ENCODE measurements at regions not wholly inside any gene's neighbourhood (a gene's known extent, or its start where the extent isn't known, plus 50 kb on each side); places are given as distances from the start of the nearest gene placed in this dataset.
"Not testable (repeated sequence)": the region's sequence is repeated elsewhere in the genome, so short reads cannot be mapped to it uniquely, and the experiment has no call there.

DNA sequence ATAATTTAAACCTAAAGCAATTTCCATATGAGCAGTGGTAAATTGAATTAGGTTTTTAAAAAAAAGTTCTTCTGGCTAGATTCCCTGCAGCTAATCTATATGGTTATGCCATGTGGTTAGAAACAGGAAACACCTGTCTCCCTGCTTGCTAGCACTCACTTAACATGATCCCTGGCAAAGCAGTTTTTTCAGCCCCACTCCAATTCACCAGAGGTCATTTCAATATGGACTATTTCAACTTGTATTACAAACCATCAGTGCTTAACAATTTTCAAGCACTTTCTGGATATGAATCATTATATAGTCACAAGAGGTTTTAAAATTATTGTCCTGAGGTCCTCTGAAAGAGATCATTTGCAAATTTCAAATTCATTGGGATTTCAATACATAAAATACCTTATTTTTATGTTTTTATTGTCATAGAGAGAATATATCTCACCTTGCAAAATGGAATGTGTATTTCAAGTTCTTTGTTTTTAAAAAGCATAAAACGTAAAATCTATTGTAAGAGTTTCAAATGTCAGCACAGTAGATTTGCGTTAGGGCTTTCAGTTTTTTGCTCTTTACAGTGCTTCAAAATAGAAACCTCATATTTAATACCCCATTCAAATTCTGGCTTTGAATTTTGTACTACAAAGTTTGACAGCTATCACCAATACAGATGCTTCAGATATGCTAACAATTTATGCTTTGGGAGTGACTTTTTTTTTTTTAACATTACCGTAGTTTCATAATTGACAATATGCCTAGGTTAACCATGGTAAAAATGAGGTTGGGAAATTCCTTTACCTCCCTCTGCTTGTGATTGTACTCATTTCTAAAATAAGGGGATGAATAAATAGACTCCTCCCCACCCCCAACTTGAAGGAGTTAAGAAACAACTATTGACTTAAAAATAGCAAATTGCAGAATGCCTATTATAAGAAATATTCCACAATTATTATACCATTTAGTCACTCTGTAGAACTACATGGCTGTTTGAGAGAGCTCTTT, 117.5 kb upstream of the HGF start:
- H3K36me3 Mint-ChIP-seq (ENCODE audit: low read depth): no peaks in the 10 kb centered on the region
- no peak overlapping the region for H3K4me3 Mint-ChIP-seq
- CTCF ChIA-PET: no interaction called here
- POLR2A ChIA-PET: no interaction called here
- no peaks in the 10 kb centered on the region for H3K27me3 Mint-ChIP-seq
- H3K9me3 Mint-ChIP-seq: peaks cover 2% of the 10 kb centered on the region
- H3K27ac Mint-ChIP-seq: no peak overlapping the region
- peaks cover 2% of the 10 kb centered on the region for H3K4me1 Mint-ChIP-seq
- no peak for DNase-seq

DNA sequence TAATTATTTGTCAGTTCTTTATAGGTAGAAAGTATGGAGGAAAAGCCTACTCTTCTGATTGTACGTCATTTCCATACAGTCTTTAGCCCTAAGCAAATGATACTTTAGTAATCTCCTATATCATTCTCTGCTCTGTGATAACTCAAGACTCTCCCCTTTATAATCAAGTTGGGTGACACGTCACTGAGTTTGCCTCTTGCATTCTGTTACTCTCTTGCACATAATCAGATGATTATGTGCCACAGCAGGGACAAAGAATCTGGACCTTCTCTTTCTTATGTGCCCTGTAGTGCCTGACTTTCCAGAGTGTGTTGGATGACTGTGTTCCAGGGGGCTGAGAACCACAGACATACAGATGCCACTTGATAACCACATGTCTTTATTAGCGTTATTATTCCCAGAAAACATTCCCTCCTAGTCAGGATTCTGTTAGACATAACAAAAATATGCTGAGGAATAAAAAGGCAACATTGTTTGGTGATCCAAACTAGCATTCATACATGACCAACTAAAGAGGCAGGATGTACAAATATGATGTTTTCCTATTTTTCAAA, 116.4 kb upstream of the HGF start:
- POLR2A ChIA-PET: no interaction called here
- no peak overlapping the region for H3K27ac Mint-ChIP-seq
- CTCF ChIA-PET: no interaction called here
- no peaks in the 10 kb centered on the region for H3K36me3 Mint-ChIP-seq (ENCODE audit: low read depth)
- H3K4me3 Mint-ChIP-seq: no peak overlapping the region
- H3K9me3 Mint-ChIP-seq: peaks cover 2% of the 10 kb centered on the region
- DNase-seq: no peak
- peaks cover 2% of the 10 kb centered on the region for H3K4me1 Mint-ChIP-seq
- H3K27me3 Mint-ChIP-seq: no peaks in the 10 kb centered on the region

DNA sequence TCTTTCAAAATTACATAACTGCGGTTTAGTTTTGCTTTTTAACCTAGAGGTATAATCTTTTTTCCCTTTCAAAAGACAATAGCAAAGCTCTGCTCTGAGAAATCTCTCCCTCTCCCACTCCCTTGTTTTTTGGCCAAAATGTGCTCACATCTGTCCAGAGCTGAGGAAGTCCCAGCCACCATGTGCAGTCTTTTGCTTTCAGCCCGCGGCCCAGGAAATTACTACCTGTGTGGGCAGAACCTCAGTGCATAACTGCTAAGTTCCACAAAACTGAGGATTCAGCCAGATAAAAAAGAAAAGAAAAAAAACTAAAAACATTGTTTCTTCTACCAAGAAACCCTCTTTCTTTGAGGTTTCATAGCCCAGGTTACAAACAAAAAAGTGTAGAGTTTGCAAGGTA, 115.0 kb upstream of the HGF start:
- no peak overlapping the region for H3K27ac Mint-ChIP-seq
- H3K9me3 Mint-ChIP-seq: peaks cover 2% of the 10 kb centered on the region
- DNase-seq: no peak
- CTCF ChIA-PET: no interaction called here
- H3K4me3 Mint-ChIP-seq: no peak overlapping the region
- H3K36me3 Mint-ChIP-seq (ENCODE audit: low read depth): no peaks in the 10 kb centered on the region
- H3K27me3 Mint-ChIP-seq: no peaks in the 10 kb centered on the region
- H3K4me1 Mint-ChIP-seq: peaks cover 2% of the 10 kb centered on the region
- POLR2A ChIA-PET: no interaction called here

GRCh38 chr7:81883801-81884393, 114.0 kb upstream of the HGF start:
- DNase-seq: no peak
- H3K9me3 Mint-ChIP-seq: peaks cover 2% of the 10 kb centered on the region
- H3K27me3 Mint-ChIP-seq: no peaks in the 10 kb centered on the region
- POLR2A ChIA-PET: no interaction called here
- H3K36me3 Mint-ChIP-seq (ENCODE audit: low read depth): no peaks in the 10 kb centered on the region
- CTCF ChIA-PET: no interaction called here
- H3K4me3 Mint-ChIP-seq: no peak overlapping the region
- H3K27ac Mint-ChIP-seq: no peak overlapping the region
- peaks cover 2% of the 10 kb centered on the region for H3K4me1 Mint-ChIP-seq

DNA sequence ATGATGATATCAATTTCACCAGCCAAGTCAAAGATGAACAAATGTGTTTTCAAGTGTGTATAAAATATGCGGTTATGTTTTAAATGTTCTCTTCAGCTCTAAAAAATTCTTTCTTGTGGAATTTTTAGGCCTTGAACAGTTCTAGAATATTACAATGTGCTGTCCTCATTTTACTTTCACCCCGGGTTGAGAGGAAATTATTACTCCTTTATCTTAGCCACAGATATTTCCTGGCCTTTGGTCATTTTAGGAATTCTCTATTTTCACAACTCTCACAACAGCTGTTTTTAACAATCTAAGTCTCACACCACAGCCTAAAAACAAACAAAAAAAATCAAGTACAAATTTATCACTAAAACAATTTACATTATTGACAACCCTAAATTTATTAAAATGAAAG, 112.2 kb upstream of the HGF start:
- CTCF ChIA-PET: no interaction called here
- H3K4me3 Mint-ChIP-seq: no peak overlapping the region
- H3K4me1 Mint-ChIP-seq: peaks cover under 1% of the 10 kb centered on the region
- no peak overlapping the region for H3K27ac Mint-ChIP-seq
- DNase-seq: no peak
- H3K9me3 Mint-ChIP-seq: peaks cover 2% of the 10 kb centered on the region
- H3K27me3 Mint-ChIP-seq: no peaks in the 10 kb centered on the region
- POLR2A ChIA-PET: no interaction called here
- H3K36me3 Mint-ChIP-seq (ENCODE audit: low read depth): no peaks in the 10 kb centered on the region

GRCh38 chr7:81877890-81878289, 108.0 kb upstream of the HGF start:
- no peak for DNase-seq
- Mint-ChIP-seq H3K4me1 (no peaks in the 10 kb centered on the region), H3K9me3 (no peaks in the 10 kb centered on the region), H3K4me3 (no peak overlapping the region), H3K36me3 (ENCODE audit: low read depth) (no peaks in the 10 kb centered on the region), H3K27ac (no peak overlapping the region), H3K27me3 (no peaks in the 10 kb centered on the region)
- ChIA-PET POLR2A (no interaction called here), CTCF (no interaction called here)

GRCh38 chr7:81873559-81873958, 103.7 kb upstream of the HGF start:
- Mint-ChIP-seq H3K27me3 (no peaks in the 10 kb centered on the region), H3K4me1 (no peaks in the 10 kb centered on the region), H3K36me3 (ENCODE audit: low read depth) (no peaks in the 10 kb centered on the region), H3K9me3 (no peaks in the 10 kb centered on the region), H3K4me3 (no peak overlapping the region), H3K27ac (no peak overlapping the region)
- ChIA-PET POLR2A (no interaction called here), CTCF (no interaction called here)
- DNase-seq: no peak

DNA sequence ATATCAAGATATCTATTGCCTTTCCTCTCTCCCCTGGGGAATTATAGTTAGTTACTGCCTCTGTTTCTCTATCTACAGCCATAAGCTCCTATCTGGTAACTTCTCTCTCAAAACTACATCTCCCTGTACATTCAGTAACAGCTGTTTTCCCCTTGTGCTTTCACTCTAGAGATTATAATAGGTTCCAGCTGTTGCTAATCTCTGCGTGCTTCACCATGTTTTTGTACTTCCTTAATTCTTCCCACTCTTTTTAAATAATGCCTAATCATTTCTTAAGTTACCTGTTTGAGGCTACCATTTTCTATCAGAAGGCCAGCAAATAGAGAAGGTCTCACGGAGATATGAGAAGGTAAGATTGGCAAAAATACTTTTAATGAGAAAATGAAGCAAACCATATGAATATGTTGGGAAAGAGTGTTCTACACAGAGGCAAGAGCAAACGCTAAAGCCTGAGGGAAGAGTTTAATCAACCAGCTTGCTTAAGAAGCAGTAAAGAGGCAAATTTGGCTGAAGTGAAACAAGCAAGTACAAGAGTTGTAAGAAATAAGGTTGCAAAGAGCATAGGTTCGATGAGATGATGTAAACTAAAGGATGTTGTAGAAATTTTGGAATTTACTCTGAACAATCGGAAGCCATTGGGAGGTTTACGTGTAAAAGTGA, 101.9 kb upstream of the HGF start:
- CTCF ChIA-PET: no interaction called here
- Mint-ChIP-seq H3K27ac (no peak overlapping the region), H3K4me1 (no peaks in the 10 kb centered on the region), H3K36me3 (ENCODE audit: low read depth) (no peaks in the 10 kb centered on the region), H3K4me3 (no peak overlapping the region), H3K27me3 (no peaks in the 10 kb centered on the region), H3K9me3 (no peaks in the 10 kb centered on the region)
- DNase-seq: no peak
- POLR2A ChIA-PET: no interaction called here

DNA sequence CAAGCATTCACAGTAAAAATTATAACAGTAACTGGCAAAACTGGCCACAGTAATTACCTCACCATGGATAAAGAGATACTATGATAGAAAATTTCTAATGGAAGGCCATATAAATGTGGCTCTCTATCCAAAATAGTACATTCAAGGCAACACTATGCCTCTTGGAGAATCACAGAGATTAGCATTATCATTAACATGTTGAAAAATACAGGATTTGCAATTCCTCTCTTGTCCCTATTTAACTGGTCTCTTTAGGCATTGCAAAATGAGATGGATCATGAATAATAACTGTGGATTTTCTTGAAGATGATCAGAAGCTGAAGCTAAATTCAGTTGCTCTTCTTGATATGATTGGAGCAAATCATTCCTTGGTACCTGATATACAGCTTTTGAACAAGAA, 100.8 kb upstream of the HGF start:
- no peak overlapping the region for H3K4me3 Mint-ChIP-seq
- no peaks in the 10 kb centered on the region for H3K36me3 Mint-ChIP-seq (ENCODE audit: low read depth)
- no peak for DNase-seq
- CTCF ChIA-PET: no interaction called here
- no peaks in the 10 kb centered on the region for H3K4me1 Mint-ChIP-seq
- no peak overlapping the region for H3K27ac Mint-ChIP-seq
- no peaks in the 10 kb centered on the region for H3K27me3 Mint-ChIP-seq
- H3K9me3 Mint-ChIP-seq: no peaks in the 10 kb centered on the region
- POLR2A ChIA-PET: no interaction called here

- H3K9me3 Mint-ChIP-seq: no peaks in the 10 kb centered on the region
- no peak overlapping the region for H3K27ac Mint-ChIP-seq
- no peak for DNase-seq
- ChIA-PET CTCF (no interaction called here), POLR2A (no interaction called here)
- H3K4me1 Mint-ChIP-seq: no peaks in the 10 kb centered on the region
- no peaks in the 10 kb centered on the region for H3K27me3 Mint-ChIP-seq
- H3K4me3 Mint-ChIP-seq: no peak overlapping the region
- no peaks in the 10 kb centered on the region for H3K36me3 Mint-ChIP-seq (ENCODE audit: low read depth)
Observed at GRCh38 chr7:81869670-81870069, 99.8 kb upstream of the HGF start.

DNA sequence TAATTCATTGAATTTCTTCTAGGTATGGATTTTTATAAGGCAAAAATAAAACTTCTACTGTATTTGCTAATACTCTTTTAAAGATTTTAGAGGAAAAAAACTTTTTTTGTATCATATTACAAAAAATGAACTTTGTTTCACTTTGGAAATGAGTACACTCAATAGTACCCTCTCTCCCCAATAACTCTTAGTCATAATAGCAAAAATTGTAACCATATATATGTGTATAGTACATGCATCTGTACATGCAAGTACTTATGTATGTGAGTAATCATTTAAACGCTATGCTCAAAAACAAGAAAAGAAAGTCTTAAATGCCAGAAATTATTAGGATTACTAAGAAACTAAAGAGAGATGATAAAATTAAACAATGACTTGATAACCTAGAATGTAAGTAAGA, 95.9 kb upstream of the HGF start:
- H3K4me3 Mint-ChIP-seq: no peak overlapping the region
- H3K27me3 Mint-ChIP-seq: no peaks in the 10 kb centered on the region
- H3K27ac Mint-ChIP-seq: no peak overlapping the region
- no peak for DNase-seq
- H3K4me1 Mint-ChIP-seq: no peaks in the 10 kb centered on the region
- CTCF ChIA-PET: no interaction called here
- POLR2A ChIA-PET: no interaction called here
- H3K9me3 Mint-ChIP-seq: no peaks in the 10 kb centered on the region
- H3K36me3 Mint-ChIP-seq (ENCODE audit: low read depth): no peaks in the 10 kb centered on the region

GRCh38 chr7:81859433-81859832, 89.6 kb upstream of the HGF start:
- no peaks in the 10 kb centered on the region for H3K4me1 Mint-ChIP-seq
- POLR2A ChIA-PET: interaction anchor here (0.6 kb wide), 1 partner anchor 143 kb away, joined by 3 read pairs; no protein-coding TSS in a partner anchor
- CTCF ChIA-PET: no interaction called here
- no peak overlapping the region for H3K4me3 Mint-ChIP-seq
- H3K36me3 Mint-ChIP-seq (ENCODE audit: low read depth): no peaks in the 10 kb centered on the region
- H3K9me3 Mint-ChIP-seq: no peaks in the 10 kb centered on the region
- no peak overlapping the region for H3K27ac Mint-ChIP-seq
- H3K27me3 Mint-ChIP-seq: no peaks in the 10 kb centered on the region
- no peak for DNase-seq

- CTCF ChIA-PET; POLR2A ChIA-PET; H3K4me1 Mint-ChIP-seq; H3K27me3 Mint-ChIP-seq; H3K4me3 Mint-ChIP-seq; DNase-seq; H3K9me3 Mint-ChIP-seq; H3K27ac Mint-ChIP-seq; H3K36me3 Mint-ChIP-seq (ENCODE audit: low read depth): not testable (repeated sequence)
Observed at GRCh38 chr7:81858820-81859219, 89.0 kb upstream of the HGF start.
